Pancreas (tissue), 10 donors: ENCODE measurements at regions not wholly inside any gene's neighbourhood (a gene's known extent, or its start where the extent isn't known, plus 50 kb on each side); places are given as distances from the start of the nearest gene placed in this dataset.

Experiments used
- ATAC-seq, 4 donors: fragments of 200-7000 bp; cut with Tn5 transposase; one replicate each; pipeline versions ENCODE4 v1.8.0 to v1.9.1; 2020; ENCODE audit warnings: mild to moderate bottlenecking in 4 of 4, moderate library complexity in 4 of 4
- DNase-seq, 6 donors: peaks; one replicate each; pipeline ENCODE4 v3.0.0-alpha.2; 2020
- FAIRE-seq: peaks from 2 replicates; lab custom pipeline; 2012; peaks lifted over from hg19 to GRCh38; lab: Jason Lieb, UNC
- H3K27ac ChIP-seq, 4 donors: fragments of 200-600 bp; sonication (generic); 1 replicate in 3 of 4; 2 replicates in 1 of 4; pipeline versions ENCODE4 v1.5.0 to v1.8.0; 2020
- H3K27me3 ChIP-seq, 4 donors: fragments of 200-600 bp; one replicate each; pipeline ENCODE4 v1.8.0; 2021
- H3K36me3 ChIP-seq, 3 donors: fragments of 200-600 bp; sonication (generic) in 1 of 3; one replicate each; pipeline versions ENCODE4 v1.5.0 to v1.8.0; 2020 to 2021
- H3K4me1 ChIP-seq, 3 donors: fragments of 200-600 bp; one replicate each; pipeline ENCODE4 v1.8.0; 2021
- H3K4me3 ChIP-seq, 4 donors: fragments of 200-600 bp; sonication (generic) in 2 of 4; one replicate each; pipeline versions ENCODE4 v1.5.0 to v1.8.0; 2020 to 2021
- H3K9me3 ChIP-seq, 4 donors: fragments of 200-600 bp; one replicate each; pipeline ENCODE4 v1.8.0; 2021
- WGBS, 2 donors: extraction: QIAGEN DNeasy Blood & Tissue Kit; methylation state at CpG; one replicate each; pipeline ENCODE4 v1.1.7; 2013; 5-methylcytosine and 5-hydroxymethylcytosine counted together
- intact Hi-C, 3 donors: fragments of 100-400 bp; cut with DNase I; formaldehyde crosslinking; loops; one replicate each; pipeline versions ENCODE4 v1.11.1 to v1.14.2; 2022
- TF ChIP-seq, protein P1 (sequence below), 4 donors: fragments of 200-600 bp; sonication (generic) in 3 of 4; IDR thresholded peaks; one replicate each; pipeline versions ENCODE4 v1.5.0 to v1.8.0; 2021; ENCODE audit warnings: antibody characterized with exemption in 4 of 4
- donor health status: healthy with polysubstance abuse.
- donor health status: DM: no; HTN: no; CAD: no; lungs with moderate emphysema.
- donor health status: DM: no; HTN: no; CAD: no.
- donor health status: control.
- donor health status: control.
- donor health status: Bipolar disorder and iron deficiency.
- donor health status: DM: yes; HTN: yes; CAD: no.
- donor health status: DM: no; HTN: no; CAD: no.
- donor health status: DM: no; HTN: no; CAD: no.
- donor health status: DM: yes; HTN: yes; CAD: no.

DNA sequence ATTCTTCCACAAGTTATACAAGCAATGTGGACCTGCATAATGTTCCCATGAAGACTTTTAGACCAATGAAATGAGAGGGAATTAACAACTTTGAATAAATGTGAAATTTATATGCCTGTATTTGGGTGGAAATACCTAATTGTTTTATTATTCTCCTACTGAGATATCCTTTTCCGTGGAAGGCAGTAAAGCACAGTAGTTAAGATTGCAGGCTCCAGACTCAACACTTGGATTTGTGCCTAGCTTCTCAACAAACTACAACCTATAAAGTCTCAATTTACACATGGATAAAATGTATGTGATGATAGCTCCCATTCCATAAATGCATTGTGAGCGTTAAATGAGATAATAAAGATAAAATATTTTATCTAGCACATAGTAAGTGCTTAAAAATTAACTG lies 857.8 kb downstream of the CENPC start:
- WGBS, 2 donors = 71 to 72% methylated on average over 2 of the region's 2 CpGs
- intact Hi-C loops = no loop called here
- H3K4me3 ChIP-seq = no peak overlapping the region

GRCh38 chr4:66681962-66682361 lies 863.3 kb downstream of the CENPC start:
- Histone ChIP-seq H3K27me3 (no peaks in the 10 kb centered on the region), H3K9me3 (no peaks in the 10 kb centered on the region), H3K27ac (no peak overlapping the region), H3K4me1 (no peaks in the 10 kb centered on the region), H3K36me3 (no peaks in the 10 kb centered on the region), H3K4me3 (no peak overlapping the region)
- intact Hi-C loops = no loop called here
- ATAC-seq (no peak), DNase-seq (no peak), FAIRE-seq (no peak)
- TF ChIP-seq, protein P1, sequence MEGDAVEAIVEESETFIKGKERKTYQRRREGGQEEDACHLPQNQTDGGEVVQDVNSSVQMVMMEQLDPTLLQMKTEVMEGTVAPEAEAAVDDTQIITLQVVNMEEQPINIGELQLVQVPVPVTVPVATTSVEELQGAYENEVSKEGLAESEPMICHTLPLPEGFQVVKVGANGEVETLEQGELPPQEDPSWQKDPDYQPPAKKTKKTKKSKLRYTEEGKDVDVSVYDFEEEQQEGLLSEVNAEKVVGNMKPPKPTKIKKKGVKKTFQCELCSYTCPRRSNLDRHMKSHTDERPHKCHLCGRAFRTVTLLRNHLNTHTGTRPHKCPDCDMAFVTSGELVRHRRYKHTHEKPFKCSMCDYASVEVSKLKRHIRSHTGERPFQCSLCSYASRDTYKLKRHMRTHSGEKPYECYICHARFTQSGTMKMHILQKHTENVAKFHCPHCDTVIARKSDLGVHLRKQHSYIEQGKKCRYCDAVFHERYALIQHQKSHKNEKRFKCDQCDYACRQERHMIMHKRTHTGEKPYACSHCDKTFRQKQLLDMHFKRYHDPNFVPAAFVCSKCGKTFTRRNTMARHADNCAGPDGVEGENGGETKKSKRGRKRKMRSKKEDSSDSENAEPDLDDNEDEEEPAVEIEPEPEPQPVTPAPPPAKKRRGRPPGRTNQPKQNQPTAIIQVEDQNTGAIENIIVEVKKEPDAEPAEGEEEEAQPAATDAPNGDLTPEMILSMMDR (IDR thresholded peaks at IDR 0.05) = no peak

More for the DNA sequence above, 857.8 kb downstream of the CENPC start:
- Histone ChIP-seq H3K36me3 (no peaks in the 10 kb centered on the region), H3K4me1 (no peaks in the 10 kb centered on the region), H3K27me3 (no peaks in the 10 kb centered on the region), H3K27ac (no peak overlapping the region), H3K9me3 (no peaks in the 10 kb centered on the region)
- FAIRE-seq (no peak), ATAC-seq (no peak), DNase-seq (no peak)
- TF ChIP-seq, protein P1 (IDR thresholded peaks at IDR 0.05) = no peak

DNA sequence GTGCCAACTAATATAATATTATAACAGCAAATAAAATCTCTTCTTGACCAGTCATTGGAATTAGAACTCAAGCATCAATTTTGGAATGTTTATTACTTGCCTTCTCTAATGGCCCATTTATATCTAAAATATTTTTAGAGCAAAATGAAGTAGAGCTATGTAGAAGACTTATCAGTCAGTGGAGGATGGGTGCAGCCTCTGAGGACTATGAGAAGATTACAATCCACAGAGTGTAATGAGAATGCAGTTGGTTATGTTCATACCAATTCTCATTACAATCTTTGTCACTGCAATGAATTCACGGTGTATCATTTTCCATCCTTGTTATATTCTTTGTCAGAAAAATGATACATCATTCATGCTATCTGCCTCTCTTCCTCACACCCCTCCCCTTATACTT lies 878.1 kb downstream of the CENPC start:
- no peaks in the 10 kb centered on the region for H3K36me3 ChIP-seq
- 80 to 88% methylated on average over 1 of the region's 1 CpG for whole genome bisulfite sequencing, 2 donors
- no peak for ATAC-seq
- no peak for DNase-seq
- TF ChIP-seq, protein P1 (IDR thresholded peaks at IDR 0.05) = no peak
- intact Hi-C loops = no loop called here
- no peaks in the 10 kb centered on the region for H3K4me1 ChIP-seq
- no peak for FAIRE-seq
- no peaks in the 10 kb centered on the region for H3K9me3 ChIP-seq
- H3K27ac ChIP-seq = no peak overlapping the region
- no peaks in the 10 kb centered on the region for H3K27me3 ChIP-seq
- H3K4me3 ChIP-seq = no peak overlapping the region

DNA sequence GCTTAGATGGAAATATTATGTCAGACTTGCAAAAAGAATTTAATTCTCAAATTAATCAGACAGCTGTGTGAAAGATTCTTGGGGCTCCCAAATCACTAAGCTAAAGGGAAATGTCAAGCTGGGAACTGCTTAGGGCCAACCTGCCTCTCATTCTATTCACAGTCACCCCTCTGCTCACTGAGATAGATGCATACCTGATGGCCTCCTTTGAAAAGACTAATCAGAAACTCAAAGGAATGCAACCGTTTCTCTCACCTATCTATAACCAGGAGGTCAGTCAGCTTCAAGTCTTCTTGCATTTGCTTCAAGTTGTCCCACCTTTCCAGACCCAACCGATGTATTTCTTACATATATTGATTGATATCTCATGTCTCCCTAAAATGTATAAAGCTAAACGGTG lies 882.7 kb downstream of the CENPC start:
- Histone ChIP-seq H3K4me3 (no peak overlapping the region), H3K4me1 (no peaks in the 10 kb centered on the region), H3K27ac (no peak overlapping the region), H3K36me3 (no peaks in the 10 kb centered on the region), H3K9me3 (no peaks in the 10 kb centered on the region), H3K27me3 (no peaks in the 10 kb centered on the region)
- TF ChIP-seq, protein P1 (IDR thresholded peaks at IDR 0.05) = no peak
- FAIRE-seq (no peak), DNase-seq (no peak), ATAC-seq (no peak)
- intact Hi-C loops = no loop called here
- 56 to 62% methylated on average over 3 of the region's 3 CpGs for WGBS, 2 donors

- H3K27ac ChIP-seq = no peak overlapping the region
- H3K36me3 ChIP-seq = no peaks in the 10 kb centered on the region
- H3K9me3 ChIP-seq = no peaks in the 10 kb centered on the region
- no peak for FAIRE-seq
- 37 to 45% methylated on average over 2 of the region's 2 CpGs for WGBS, 2 donors
- TF ChIP-seq, protein P1 (IDR thresholded peaks at IDR 0.05) = no peak
- no peaks in the 10 kb centered on the region for H3K4me1 ChIP-seq
- intact Hi-C loops = no loop called here
- H3K4me3 ChIP-seq = no peak overlapping the region
- no peak for ATAC-seq
- H3K27me3 ChIP-seq = no peaks in the 10 kb centered on the region
- no peak for DNase-seq
These were observed 886.5 kb downstream of the CENPC start for GRCh38 chr4:66658809-66659208.
